ENCODE measurements at regions not wholly inside any gene's neighbourhood (a gene's known extent, or its start where the extent isn't known, plus 50 kb on each side); places are given as distances from the start of the nearest gene placed in this dataset.
"Not testable (repeated sequence)": the region's sequence is repeated elsewhere in the genome, so short reads cannot be mapped to it uniquely, and the experiment has no call there.

GRCh38 chr1:196088541-196088940 is 519.7 kb downstream of the KCNT2 start:
- DNase-seq, result no peak

- no peak for DNase-seq
These were observed 529.5 kb downstream of the KCNT2 start for GRCh38 chr1:196078691-196079090.

- no peak for DNase-seq
These were observed 532.6 kb downstream of the KCNT2 start for GRCh38 chr1:196075621-196076020.

- no peak for DNase-seq
These were observed 534.1 kb downstream of the KCNT2 start for GRCh38 chr1:196074182-196074581.

- DNase-seq, result no peak
These were observed 536.8 kb downstream of the KCNT2 start for GRCh38 chr1:196071447-196071846.

- no peak for DNase-seq
These were observed 537.3 kb downstream of the KCNT2 start for GRCh38 chr1:196070940-196071339.

GRCh38 chr1:196063952-196064351 is 544.3 kb downstream of the KCNT2 start:
- no peak for DNase-seq

GRCh38 chr1:196063294-196063693 is 544.9 kb downstream of the KCNT2 start:
- DNase-seq, result no peak

- no peak for DNase-seq
These were observed 547.7 kb downstream of the KCNT2 start for GRCh38 chr1:196060539-196060938.

- no peak for DNase-seq
These were observed 549.0 kb downstream of the KCNT2 start for GRCh38 chr1:196059210-196059609.

GRCh38 chr1:196056966-196057365 is 551.3 kb downstream of the KCNT2 start:
- no peak for DNase-seq

GRCh38 chr1:196049407-196049806 is 558.8 kb downstream of the KCNT2 start:
- no peak for DNase-seq

GRCh38 chr1:196043268-196043667 is 565.0 kb downstream of the KCNT2 start:
- no peak for DNase-seq

- no peak for DNase-seq
These were observed 574.0 kb downstream of the KCNT2 start for GRCh38 chr1:196034080-196034706.

GRCh38 chr1:196031387-196031786 is 576.9 kb downstream of the KCNT2 start:
- DNase-seq, result not testable (repeated sequence)

- DNase-seq, result no peak
These were observed 577.8 kb downstream of the KCNT2 start for GRCh38 chr1:196030455-196030854.

- no peak for DNase-seq
These were observed 578.8 kb downstream of the KCNT2 start for GRCh38 chr1:196029410-196029809.

GRCh38 chr1:196027127-196027526 is 581.1 kb downstream of the KCNT2 start:
- DNase-seq, result no peak

- DNase-seq, result not testable (repeated sequence)
These were observed 587.1 kb downstream of the KCNT2 start for GRCh38 chr1:196021174-196021573.

GRCh38 chr1:196009362-196009761 is 598.9 kb downstream of the KCNT2 start:
- DNase-seq, result no peak

- DNase-seq, result no peak
These were observed 600.5 kb downstream of the KCNT2 start for GRCh38 chr1:196007763-196008162.

GRCh38 chr1:196005426-196005825 is 602.8 kb downstream of the KCNT2 start:
- no peak for DNase-seq

- not testable (repeated sequence) for DNase-seq
These were observed 603.9 kb downstream of the KCNT2 start for GRCh38 chr1:196004388-196004787.

GRCh38 chr1:196002906-196003305 is 605.3 kb downstream of the KCNT2 start:
- no peak for DNase-seq

GRCh38 chr1:196002296-196002695 is 605.9 kb downstream of the KCNT2 start:
- DNase-seq, result not testable (repeated sequence)
